H1 (cell line): ENCODE measurements at regions not wholly inside any gene's neighbourhood (a gene's known extent, or its start where the extent isn't known, plus 50 kb on each side); places are given as distances from the start of the nearest gene placed in this dataset.

Experiments used
- CTCF ChIA-PET: fragments of 300-600 bp; sonication (Branson Sonifier 250); formaldehyde crosslinking; loops from one replicate; lab custom pipeline; 2021; ENCODE audit not compliant: partially characterized antibody; lab: Charles Lee
- POLR2A ChIA-PET: fragments of 300-600 bp; sonication (Branson Sonifier 250); formaldehyde crosslinking; loops from one replicate; lab custom pipeline; 2021; ENCODE audit warnings: inconsistent platforms; ENCODE audit not compliant: partially characterized antibody; lab: Charles Lee
- DNase-seq, 2 experiments: peaks; one replicate each; pipeline versions ENCODE4 v3.0.0 to v3.0.0-alpha.2; 2010 to 2022; ENCODE audit warnings: low spot score in 2 of 2, low read depth in 1 of 2, mixed read lengths in 1 of 2
- FAIRE-seq: peaks from 2 replicates; lab custom pipeline; 2011; peaks lifted over from hg19 to GRCh38; lab: Jason Lieb, UNC
- H2AFZ ChIP-seq: 2 replicates; pipeline ENCODE4 v1.8.1; 2012; ENCODE audit warnings: low read length, inconsistent platforms
- H2AK5ac ChIP-seq: 2 replicates; pipeline ENCODE4 v1.6.1; 2013; ENCODE audit warnings: low read depth, low read length
- H2BK120ac ChIP-seq: replicated peaks from 2 replicates; pipeline ENCODE3; 2013; ENCODE audit warnings: low read depth, low read length, inconsistent platforms
- H2BK12ac ChIP-seq: 2 replicates; pipeline ENCODE4 v1.6.1; 2013; ENCODE audit warnings: low read depth, low read length
- H2BK15ac ChIP-seq: 2 replicates; pipeline ENCODE4 v1.6.1; 2013; ENCODE audit warnings: low read length
- H2BK20ac ChIP-seq: 2 replicates; pipeline ENCODE4 v1.6.1; 2013; ENCODE audit warnings: low read length
- H2BK5ac ChIP-seq: 2 replicates; pipeline ENCODE4 v1.6.1; 2013; ENCODE audit warnings: low read depth, low read length
- H3K14ac ChIP-seq: 2 replicates; pipeline ENCODE4 v1.6.1; 2013; ENCODE audit warnings: inconsistent platforms; ENCODE audit not compliant: insufficient read length
- H3K18ac ChIP-seq: 2 replicates; pipeline ENCODE4 v1.6.1; 2013; ENCODE audit warnings: low read length; ENCODE audit errors: extremely low read depth
- H3K23ac ChIP-seq: 2 replicates; pipeline ENCODE4 v1.6.1; 2013; ENCODE audit warnings: inconsistent platforms; ENCODE audit not compliant: insufficient read length
- H3K23me2 ChIP-seq: 2 replicates; pipeline ENCODE4 v1.6.1; 2013; ENCODE audit warnings: low read depth, low read length
- H3K27ac ChIP-seq: 2 replicates; pipeline ENCODE4 v1.6.1; 2011; ENCODE audit warnings: low read depth, low read length, inconsistent platforms
- H3K27me3 ChIP-seq, 4 experiments: replicated peaks in 1 of 4; 1 replicate in 1 of 4; 2 replicates in 3 of 4; pipeline versions ENCODE4 v1.6.1 to v1.8.1; 2011 to 2013; ENCODE audit warnings: low read length in 3 of 4, mild to moderate bottlenecking in 3 of 4, inconsistent platforms in 2 of 4, mixed read lengths in 2 of 4, moderate library complexity in 1 of 4; ENCODE audit not compliant: control insufficient read depth in 3 of 4, insufficient read depth in 3 of 4; ENCODE audit errors: extremely low read depth in 1 of 4
- H3K36me3 ChIP-seq, 4 experiments: 2 replicates each; pipeline versions ENCODE4 v1.6.1 to v1.8.1; 2011 to 2013; ENCODE audit warnings: mild to moderate bottlenecking in 4 of 4, low read length in 3 of 4, moderate library complexity in 2 of 4, control low read depth in 1 of 4, inconsistent platforms in 1 of 4; ENCODE audit not compliant: insufficient read depth in 4 of 4, control insufficient read depth in 2 of 4
- H3K4ac ChIP-seq: replicated peaks from 2 replicates; pipeline ENCODE3; 2013; ENCODE audit warnings: low read length, low read depth, mixed read lengths, inconsistent platforms; ENCODE audit not compliant: insufficient read length
- H3K4me1 ChIP-seq, 4 experiments: replicated peaks in 1 of 4; 1 replicate in 1 of 4; 2 replicates in 3 of 4; pipeline versions ENCODE4 v1.6.1 to v1.8.1; 2011 to 2013; ENCODE audit warnings: low read length in 3 of 4, inconsistent platforms in 2 of 4, mixed read lengths in 1 of 4; ENCODE audit not compliant: insufficient read depth in 4 of 4, control insufficient read depth in 3 of 4
- H3K4me2 ChIP-seq, 2 experiments: 2 replicates each; pipeline versions ENCODE4 v1.6.1 to v1.8.1; 2011 to 2013; ENCODE audit warnings: low read depth in 2 of 2, low read length in 2 of 2, control low read depth in 1 of 2, inconsistent platforms in 1 of 2, mild to moderate bottlenecking in 1 of 2; ENCODE audit not compliant: insufficient read depth in 1 of 2
- H3K4me3 ChIP-seq, 4 experiments: fragments of 200-600, 300-600 bp in 1 of 4; sonication (generic), shearing (Covaris generic), sonication (Bioruptor Twin) in 1 of 4; 2 replicates each; pipeline versions ENCODE4 v1.5.1 to v1.8.1; 2011 to 2016; ENCODE audit warnings: low read length in 4 of 4, low read depth in 3 of 4, control low read depth in 2 of 4, inconsistent platforms in 2 of 4, mild to moderate bottlenecking in 2 of 4, mixed read lengths in 1 of 4, moderate library complexity in 1 of 4; ENCODE audit not compliant: insufficient read depth in 2 of 4; ENCODE audit errors: extremely low read depth in 1 of 4
- H3K56ac ChIP-seq: replicated peaks from 2 replicates; pipeline ENCODE3; 2013; ENCODE audit warnings: low read depth, mild to moderate bottlenecking, mixed read lengths, low read length, inconsistent platforms; ENCODE audit not compliant: insufficient read length
- H3K79me1 ChIP-seq: 2 replicates; pipeline ENCODE4 v1.6.1; 2013; ENCODE audit warnings: low read depth, low read length, control low read depth
- H3K79me2 ChIP-seq, 2 experiments: 2 replicates each; pipeline versions ENCODE4 v1.6.1 to v1.8.1; 2012 to 2013; ENCODE audit warnings: low read length in 2 of 2, mild to moderate bottlenecking in 2 of 2, inconsistent platforms in 1 of 2; ENCODE audit not compliant: insufficient read depth in 2 of 2, control insufficient read depth in 1 of 2
- H3K9ac ChIP-seq, 4 experiments: replicated peaks in 1 of 4; 1 replicate in 1 of 4; 2 replicates in 3 of 4; pipeline versions ENCODE4 v1.6.1 to v1.8.1; 2011 to 2013; ENCODE audit warnings: low read depth in 3 of 4, low read length in 3 of 4, control low read depth in 2 of 4, mild to moderate bottlenecking in 2 of 4, moderate library complexity in 2 of 4, inconsistent platforms in 1 of 4; ENCODE audit errors: extremely low read depth in 1 of 4
- H3K9me3 ChIP-seq, 2 experiments: 2 replicates each; pipeline versions ENCODE4 v1.6.1 to v1.8.1; 2012 to 2013; ENCODE audit warnings: mild to moderate bottlenecking in 2 of 2, moderate library complexity in 2 of 2, control low read depth in 1 of 2, inconsistent platforms in 1 of 2, low read depth in 1 of 2, low read length in 1 of 2, mixed read lengths in 1 of 2; ENCODE audit not compliant: insufficient read depth in 2 of 2
- H4K20me1 ChIP-seq, 2 experiments: replicated peaks in 1 of 2; 2 replicates each; pipeline versions ENCODE3 to v1.8.1; 2011 to 2013; ENCODE audit warnings: inconsistent platforms in 2 of 2, low read length in 2 of 2, mild to moderate bottlenecking in 1 of 2; ENCODE audit not compliant: insufficient read depth in 2 of 2, control insufficient read depth in 1 of 2
- H4K5ac ChIP-seq: 2 replicates; pipeline ENCODE4 v1.6.1; 2013; ENCODE audit warnings: low read length, low read depth, mixed read lengths, inconsistent platforms; ENCODE audit not compliant: insufficient read length
- H4K8ac ChIP-seq: 2 replicates; pipeline ENCODE4 v1.8.0; 2013; ENCODE audit warnings: mild to moderate bottlenecking, moderate library complexity, low read length, inconsistent platforms; ENCODE audit not compliant: insufficient read depth; ENCODE audit errors: extremely low read depth
- H4K91ac ChIP-seq: replicated peaks from 2 replicates; pipeline ENCODE3; 2013; ENCODE audit warnings: low read length, mixed read lengths, inconsistent platforms; ENCODE audit not compliant: insufficient read length
- WGBS, 2 experiments: shearing (Covaris generic) in 1 of 2; methylation state at CpG; one replicate each; pipeline versions ENCODE4 v1.1.6 to v1.1.7; 2013 to 2015; ENCODE audit warnings: low lambda C conversion rate in 2 of 2, mixed read lengths in 2 of 2, inconsistent platforms in 1 of 2, low coverage in 1 of 2, missing lambda C conversion rate in 1 of 2; ENCODE audit not compliant: insufficient replicate concordance in 2 of 2, insufficient coverage in 1 of 2, insufficient read length in 1 of 2; ENCODE audit errors: extremely low coverage in 1 of 2, missing lambda C conversion rate in 1 of 2; 5-methylcytosine and 5-hydroxymethylcytosine counted together

- Histone ChIP-seq H2BK5ac (no peak overlapping the region), H3K27ac (no peak overlapping the region), H3K14ac (no peak overlapping the region), H3K56ac (no peak overlapping the region), H2AK5ac (no peak overlapping the region), H3K36me3 (peaks cover 0 to 2% (median 0%) of the 10 kb centered on the region in 4 experiments; a peak in 1 of 8 replicates), H3K27me3 (no peaks in the 10 kb centered on the region), H4K91ac (no peak overlapping the region), H3K23me2 (peaks cover 10% of the 10 kb centered on the region), H3K4ac (peak overlapping the region; percentile 7), H3K79me2 (peaks cover 0 to 7% of the 10 kb centered on the region in 2 experiments; a peak in 1 of 4 replicates), H3K23ac (no peak overlapping the region), H4K5ac (no peak overlapping the region), H2BK20ac (no peak overlapping the region), H3K18ac (no peak overlapping the region), H3K9ac (no peak overlapping the region), H3K9me3 (no peaks in the 10 kb centered on the region), H3K4me1 (peaks cover 0 to 2% (median 0%) of the 10 kb centered on the region in 4 experiments; a peak in 2 of 7 replicates), H4K20me1 (no peaks in the 10 kb centered on the region), H3K4me3 (no peak overlapping the region), H3K79me1 (no peaks in the 10 kb centered on the region), H2BK120ac (peak overlapping the region; percentile 14), H2AFZ (no peak overlapping the region), H3K4me2 (no peak overlapping the region; a peak in 1 of 4 replicates), H2BK15ac (no peak overlapping the region), H4K8ac (no peak overlapping the region), H2BK12ac (no peak overlapping the region)
- WGBS, 2 experiments, result 93% methylated on average over 5 of the region's 5 CpGs; no CpG with 5 or more reads in 1 of the 2 experiments
- POLR2A ChIA-PET, result interaction anchor here (1.5 to 9.6 kb wide), 7 partner anchors 9 to 931 kb away, joined by 4 to 824 read pairs (median 61); a partner anchor contains a TSS
- no peak for DNase-seq
- CTCF ChIA-PET, result interaction anchor here (0.6 to 2.2 kb wide), 5 partner anchors 10 to 667 kb away, joined by 3 to 5 read pairs (median 3); no protein-coding TSS in a partner anchor
- FAIRE-seq, result no peak
These were observed 118.2 kb upstream of the PRSS16 start for GRCh38 chr6:27129095-27129815.
